ENCODE measurements at regions not wholly inside any gene's neighbourhood (a gene's known extent, or its start where the extent isn't known, plus 50 kb on each side); places are given as distances from the start of the nearest gene placed in this dataset.
"Not testable (repeated sequence)": the region's sequence is repeated elsewhere in the genome, so short reads cannot be mapped to it uniquely, and the experiment has no call there.

DNA sequence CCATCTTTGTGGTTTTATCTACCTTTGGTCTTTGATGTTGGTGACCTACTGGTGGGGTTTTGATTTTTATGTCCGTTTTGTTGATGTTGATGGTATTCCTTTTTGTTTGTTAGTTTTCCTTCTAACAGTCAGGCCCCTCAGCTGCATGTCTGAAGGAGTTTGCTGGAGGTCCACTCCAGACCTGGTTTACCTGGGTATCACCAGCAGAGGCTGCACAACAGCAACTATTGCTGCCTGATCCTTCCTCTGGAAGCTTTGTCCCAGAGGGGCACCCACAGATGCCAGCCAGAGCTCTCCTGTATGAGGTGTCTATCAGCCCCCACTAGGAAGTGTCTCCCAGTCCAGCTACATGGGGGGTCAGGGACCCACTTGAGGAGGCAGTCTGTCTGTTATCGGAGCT lies 199.3 kb upstream of the WDFY3 start:
- no peak for DNase-seq (ENCODE audit: low spot score)

DNA sequence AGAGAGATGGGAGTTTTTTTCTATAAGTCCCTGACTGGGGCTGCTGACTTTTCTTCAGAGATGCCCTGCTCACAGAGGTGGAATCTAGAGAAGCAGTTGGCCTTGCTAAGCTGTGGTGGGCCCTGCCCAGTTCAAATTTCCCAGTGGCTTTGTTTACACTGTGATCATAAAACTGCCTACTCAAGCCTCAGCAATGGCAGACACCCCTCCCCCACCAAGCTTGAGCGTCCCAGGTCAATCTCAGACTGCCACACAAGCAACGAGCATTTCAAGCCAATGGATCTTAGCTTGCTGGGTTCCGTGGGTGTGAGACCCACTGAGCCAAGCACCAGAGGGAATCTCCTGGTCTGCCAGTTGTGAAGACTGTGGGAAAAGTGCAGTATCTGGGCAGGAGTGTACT lies 199.8 kb upstream of the WDFY3 start:
- no peak for DNase-seq (ENCODE audit: low spot score)

GRCh38 chr4:85168234-85168834 lies 201.8 kb upstream of the WDFY3 start:
- DNase-seq (ENCODE audit: low spot score): no peak

DNA sequence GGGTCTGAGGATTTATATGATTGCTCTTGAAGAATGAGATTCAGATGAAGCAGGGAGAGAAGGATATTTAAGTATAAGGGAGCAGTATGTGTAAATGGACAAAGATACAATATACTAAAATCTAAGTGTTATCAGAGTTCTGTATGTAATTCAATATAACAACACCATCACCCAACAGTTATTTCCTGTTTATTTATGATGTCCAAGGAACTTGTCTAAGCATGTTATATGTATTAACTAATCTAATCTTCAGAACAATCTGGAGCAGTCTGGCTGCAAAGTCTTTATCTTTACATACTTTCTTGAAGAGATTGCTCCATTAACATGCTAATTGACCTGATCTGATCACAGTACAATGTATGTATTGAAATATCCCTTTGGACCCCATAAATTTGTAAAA lies 203.8 kb upstream of the WDFY3 start:
- DNase-seq (ENCODE audit: low spot score): no peak

- no peak for DNase-seq (ENCODE audit: low spot score)
Measured at GRCh38 chr4:85175190-85175589, 208.7 kb upstream of the WDFY3 start.

GRCh38 chr4:85177092-85177491 lies 210.6 kb upstream of the WDFY3 start:
- DNase-seq (ENCODE audit: low spot score): no peak

GRCh38 chr4:85177679-85178078 lies 211.2 kb upstream of the WDFY3 start:
- DNase-seq (ENCODE audit: low spot score): no peak

DNA sequence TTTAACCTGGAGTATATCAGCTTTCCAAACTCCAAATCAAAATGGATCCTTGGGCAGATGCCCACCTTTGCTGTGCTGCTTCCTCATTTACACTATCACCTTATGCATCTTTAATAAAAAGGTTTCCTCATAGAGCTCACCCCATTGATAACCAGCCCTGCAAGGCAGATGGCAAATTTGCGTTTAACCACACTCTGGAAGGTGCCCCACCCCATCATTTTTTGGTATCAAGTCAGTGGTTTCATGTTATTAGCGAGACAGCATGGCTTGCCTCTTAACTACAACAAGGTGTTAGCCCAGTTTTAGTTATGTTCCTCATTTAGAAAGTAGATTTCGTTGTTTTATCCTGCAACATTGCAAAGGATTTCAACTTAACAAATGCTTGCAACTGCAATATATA lies 214.0 kb upstream of the WDFY3 start:
- DNase-seq (ENCODE audit: low spot score): no peak

DNA sequence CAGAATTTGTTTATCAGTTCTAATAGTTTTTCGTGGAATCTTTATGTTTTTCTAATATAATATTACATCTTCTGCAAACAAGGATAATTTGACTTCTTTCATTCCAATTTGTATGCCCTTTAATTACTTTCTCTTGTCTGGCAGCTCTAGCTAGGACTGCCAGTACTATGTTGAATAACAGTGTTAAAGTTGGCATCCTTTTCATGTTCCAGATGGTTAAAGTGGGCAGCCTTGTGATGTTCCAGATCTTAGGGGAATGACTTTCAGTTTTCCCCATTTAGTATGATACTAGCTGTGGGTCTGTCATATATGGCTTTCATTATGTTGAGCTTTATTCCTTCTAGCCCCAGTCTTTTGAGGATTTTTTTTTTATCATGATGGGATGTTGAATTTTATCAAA lies 220.6 kb upstream of the WDFY3 start:
- no peak for DNase-seq (ENCODE audit: low spot score)

DNA sequence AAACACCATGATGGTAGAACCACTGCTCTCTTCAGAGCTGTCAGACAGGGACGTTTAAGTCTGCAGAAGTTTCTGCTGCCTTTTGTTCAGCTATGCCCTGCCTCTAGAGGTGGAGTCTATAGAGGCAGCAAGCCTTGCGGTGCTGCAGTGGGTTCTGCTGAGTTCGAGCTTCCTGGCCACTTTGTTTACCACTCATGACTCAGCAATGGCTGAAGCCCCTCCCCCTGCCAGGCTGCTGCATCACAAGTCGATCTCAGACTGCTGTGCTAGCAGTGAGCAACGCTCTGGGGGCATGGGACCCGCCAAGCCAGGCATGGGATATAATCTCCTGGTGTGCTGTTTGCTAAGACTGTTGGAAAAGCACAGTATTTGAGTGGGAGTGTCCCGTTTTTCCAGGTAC lies 229.5 kb upstream of the WDFY3 start:
- DNase-seq (ENCODE audit: low spot score): not testable (repeated sequence)

GRCh38 chr4:85200106-85200505 lies 233.6 kb upstream of the WDFY3 start:
- no peak for DNase-seq (ENCODE audit: low spot score)

GRCh38 chr4:85209161-85209560 lies 242.7 kb upstream of the WDFY3 start:
- no peak for DNase-seq (ENCODE audit: low spot score)

GRCh38 chr4:85210353-85210752 lies 243.9 kb upstream of the WDFY3 start:
- DNase-seq (ENCODE audit: low spot score): no peak

DNA sequence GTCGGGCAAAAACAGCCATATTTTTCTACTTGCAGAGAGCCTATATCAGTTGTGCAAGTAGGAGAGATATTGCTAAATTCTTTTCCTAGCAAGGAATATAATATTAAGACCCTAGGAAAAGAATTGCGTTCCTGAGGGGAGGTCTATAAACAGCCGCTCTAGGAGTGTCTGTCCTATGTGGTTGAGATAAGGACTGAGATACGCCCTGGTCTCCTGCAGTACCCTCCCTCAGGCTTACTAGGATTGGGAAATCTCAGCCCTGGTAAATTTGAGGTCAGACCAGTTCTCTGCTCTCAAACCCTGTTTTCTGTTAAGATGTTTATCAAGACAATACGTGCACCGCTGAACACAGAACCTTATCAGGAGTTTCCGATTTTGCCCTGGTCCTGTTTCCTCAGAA lies 250.1 kb upstream of the WDFY3 start:
- DNase-seq (ENCODE audit: low spot score): not testable (repeated sequence)

DNA sequence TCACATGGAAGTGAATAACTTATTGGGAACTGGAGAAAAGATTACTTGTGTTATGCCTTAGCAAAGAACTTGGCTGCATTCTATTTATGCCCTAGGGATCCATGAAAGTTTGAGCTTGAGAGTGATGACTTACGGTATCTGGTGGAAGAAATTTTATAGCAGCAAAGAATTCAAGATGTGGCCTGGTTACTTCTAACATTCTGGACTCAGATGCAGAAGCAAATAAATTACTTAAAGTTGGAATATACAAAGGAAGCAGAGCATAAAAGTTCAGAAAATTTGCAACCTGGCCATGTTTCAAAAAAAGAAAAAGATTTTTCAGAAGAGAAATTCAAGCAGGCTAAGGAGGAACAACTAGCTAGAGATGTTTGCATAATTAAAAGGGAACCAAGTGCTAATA lies 252.3 kb upstream of the WDFY3 start:
- DNase-seq (ENCODE audit: low spot score): no peak

DNA sequence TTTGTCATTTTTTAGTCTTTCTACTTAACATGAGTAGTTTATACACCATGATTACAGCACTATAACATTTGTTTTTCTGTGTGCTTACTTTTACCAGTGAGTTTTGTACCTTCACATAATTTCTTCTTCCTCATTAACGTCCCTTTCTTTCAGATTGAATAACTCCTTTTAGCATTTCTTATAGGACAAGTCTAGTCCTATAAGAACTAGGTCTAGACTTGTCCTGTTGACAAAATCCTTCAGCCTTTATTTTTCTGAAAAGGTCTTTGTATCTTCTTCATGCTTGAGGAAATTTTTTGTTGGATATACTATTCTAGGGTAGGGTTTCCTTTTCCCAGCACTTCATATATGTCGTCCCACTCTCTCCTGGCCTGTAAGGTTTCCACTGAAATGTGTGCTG lies 253.3 kb upstream of the ARHGAP24 start:
- no peak for DNase-seq (ENCODE audit: low spot score)

DNA sequence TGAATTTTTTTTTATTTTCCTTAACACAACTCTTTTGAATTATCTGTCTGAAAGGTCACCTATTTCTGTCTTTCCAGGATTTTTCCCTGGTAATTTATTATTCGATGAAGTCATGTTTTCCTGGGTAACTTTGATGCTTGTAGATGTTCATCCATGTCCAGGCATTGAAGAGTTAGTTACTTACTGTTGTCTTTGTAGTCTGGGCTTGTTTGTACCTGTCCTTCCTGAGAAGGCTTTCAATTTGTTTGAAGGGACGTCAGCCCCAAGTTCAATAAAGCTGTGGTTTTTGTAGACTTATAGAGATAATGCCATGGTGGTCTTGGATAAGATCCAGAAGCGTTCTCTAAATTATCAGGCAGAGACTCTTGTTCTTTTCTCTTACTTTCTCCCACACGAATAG lies 252.4 kb upstream of the ARHGAP24 start:
- DNase-seq (ENCODE audit: low spot score): no peak

DNA sequence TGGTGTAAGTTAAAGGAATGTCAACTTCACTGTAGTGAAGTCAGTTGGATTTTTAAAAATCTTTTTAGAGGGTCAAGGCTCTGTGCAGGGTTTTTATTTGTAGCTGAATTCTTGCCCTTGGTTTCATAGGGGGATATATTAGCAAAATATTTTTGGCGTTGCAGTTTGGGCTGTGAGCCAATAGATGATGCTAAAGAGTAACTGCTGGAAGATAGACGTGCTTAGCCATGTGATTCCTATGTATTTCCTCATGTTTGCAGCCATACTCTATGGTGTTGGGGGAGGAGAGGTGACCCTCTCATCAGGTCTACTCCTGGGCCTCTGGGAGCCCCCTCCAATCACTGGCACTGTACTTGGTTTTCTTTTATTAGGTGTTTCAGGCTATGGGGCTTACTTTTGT lies 246.7 kb upstream of the ARHGAP24 start:
- no peak for DNase-seq (ENCODE audit: low spot score)

DNA sequence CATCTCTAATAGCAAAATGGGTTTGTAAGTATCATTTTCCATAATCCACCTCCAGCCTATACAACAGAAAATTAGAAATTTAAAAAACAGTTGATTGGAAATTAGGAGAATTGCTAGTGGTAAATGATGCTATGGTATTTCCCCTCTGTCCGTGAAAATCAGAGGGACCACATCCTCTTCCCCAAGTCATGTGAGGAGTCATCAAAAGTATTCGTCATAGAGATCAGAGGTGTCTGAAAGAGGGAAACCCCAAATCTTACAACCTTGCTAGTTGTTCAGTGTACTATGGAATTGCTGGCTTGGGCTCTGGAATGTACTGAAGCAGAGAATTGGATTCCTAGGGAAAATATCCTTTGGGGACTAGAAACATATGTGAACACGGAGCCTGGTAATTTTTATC lies 241.4 kb upstream of the ARHGAP24 start:
- no peak for DNase-seq (ENCODE audit: low spot score)

- no peak for DNase-seq (ENCODE audit: low spot score)
Measured at GRCh38 chr4:85243857-85244256, 231.1 kb upstream of the ARHGAP24 start.

- DNase-seq (ENCODE audit: low spot score): no peak
Measured at GRCh38 chr4:85244638-85245037, 230.3 kb upstream of the ARHGAP24 start.

DNA sequence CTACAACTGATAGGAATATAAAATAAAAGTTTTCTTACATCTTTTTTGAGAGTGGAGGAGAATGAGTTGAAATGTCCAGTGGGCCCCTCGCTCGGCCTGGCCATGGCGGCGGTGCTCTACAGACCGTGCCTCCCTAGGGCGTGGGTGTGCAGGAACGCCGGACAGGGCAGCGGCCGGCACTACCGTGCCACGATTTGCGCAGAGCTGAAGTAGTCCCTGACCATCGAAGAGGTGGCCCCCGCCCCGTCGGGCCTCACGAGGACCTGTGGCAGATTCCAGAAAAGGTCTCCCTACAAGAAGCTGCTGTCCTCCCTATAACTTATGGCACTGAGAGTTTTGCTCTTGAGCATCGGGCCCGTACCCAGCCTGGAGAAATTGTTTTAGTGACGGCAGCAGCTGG lies 228.9 kb upstream of the ARHGAP24 start:
- no peak for DNase-seq (ENCODE audit: low spot score)

DNA sequence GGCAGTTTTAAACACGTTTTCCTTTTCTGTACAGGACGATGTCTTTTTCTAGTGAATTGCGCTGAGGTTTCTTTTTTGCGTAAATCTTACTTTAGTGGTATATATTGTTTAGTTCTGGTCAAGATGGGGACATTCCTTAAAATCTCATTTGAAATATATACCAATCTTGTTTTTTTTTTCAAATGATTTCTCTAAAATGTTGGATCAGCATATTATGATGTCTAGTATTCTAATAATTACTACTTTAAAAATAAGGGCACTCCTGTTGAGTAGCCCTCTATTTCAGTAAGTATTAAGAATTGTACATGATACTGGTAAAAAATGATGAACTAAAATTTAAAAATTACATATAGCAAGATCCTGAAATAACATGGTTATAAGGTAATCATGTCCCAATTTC lies 224.1 kb upstream of the ARHGAP24 start:
- DNase-seq (ENCODE audit: low spot score): no peak

DNA sequence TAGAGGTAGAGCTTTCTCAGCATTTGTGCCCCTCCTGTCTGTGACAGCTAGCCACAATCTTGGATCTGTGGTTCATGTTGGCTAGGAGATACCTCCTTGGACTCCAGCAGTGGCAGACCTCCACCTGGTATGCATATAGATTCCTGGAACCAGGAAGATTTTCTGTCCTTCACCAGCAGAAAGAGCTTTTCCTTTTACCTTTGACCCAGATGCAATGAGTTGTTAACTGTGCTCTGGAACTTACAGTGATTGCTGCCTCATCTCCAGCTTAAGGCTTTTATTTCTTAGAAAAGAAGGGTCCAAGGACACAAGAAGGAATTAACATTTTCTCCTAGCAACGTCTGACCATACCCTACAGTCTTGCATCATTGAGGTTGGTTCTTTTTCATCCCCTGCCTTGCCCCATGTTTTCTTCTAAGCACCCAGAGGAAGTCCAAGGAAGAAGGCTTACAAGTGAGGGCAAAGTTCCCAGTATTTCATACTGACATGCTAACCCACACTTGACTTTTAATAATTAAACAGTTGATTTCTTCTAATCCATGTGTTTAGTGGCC lies 217.1 kb upstream of the ARHGAP24 start:
- no peak for DNase-seq (ENCODE audit: low spot score)

DNA sequence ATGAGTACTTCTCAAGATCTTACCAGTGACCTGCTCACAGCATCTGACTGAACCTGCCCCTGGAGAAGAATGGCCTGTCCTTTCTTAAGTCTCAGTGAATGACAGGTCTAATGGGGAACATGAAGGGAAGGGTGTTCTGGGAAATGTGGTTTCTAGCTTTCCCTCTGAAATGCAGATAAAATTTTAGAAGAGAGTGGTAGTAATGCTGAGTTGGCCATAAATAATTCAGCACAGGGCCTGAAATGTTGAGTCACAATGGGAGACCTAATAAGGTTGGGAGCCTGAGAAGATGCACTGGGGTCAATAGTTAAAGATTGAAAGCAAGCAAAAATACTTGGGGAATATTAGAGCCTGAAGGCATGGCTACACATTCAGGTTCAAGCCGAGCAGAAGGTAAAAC lies 214.9 kb upstream of the ARHGAP24 start:
- no peak for DNase-seq (ENCODE audit: low spot score)
